ENCODE measurements at regions not wholly inside any gene's neighbourhood (a gene's known extent, or its start where the extent isn't known, plus 50 kb on each side); places are given as distances from the start of the nearest gene placed in this dataset.

DNA sequence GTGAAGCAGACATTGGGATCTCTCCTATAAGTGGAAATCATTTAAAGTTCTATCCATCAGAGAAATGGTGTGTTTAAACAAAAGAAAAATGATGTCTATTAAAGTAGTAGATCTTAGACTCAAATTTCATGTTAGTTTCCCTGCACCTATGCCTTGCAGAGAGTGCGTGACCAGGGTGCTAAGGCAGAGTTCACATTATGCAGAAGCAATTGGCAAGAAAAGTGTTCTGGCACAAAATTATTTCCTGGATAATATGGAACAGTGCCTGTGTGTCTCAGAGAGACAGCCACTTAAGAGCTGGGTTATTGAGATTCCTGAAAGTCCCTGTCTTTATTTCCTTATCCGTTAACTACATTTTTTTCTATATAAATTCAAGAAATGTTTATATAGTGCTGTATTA is 457.0 kb downstream of the CDH8 start:
- no peaks in the 10 kb centered on the region for H3K9me3 ChIP-seq
- H3K27me3 ChIP-seq, result no peaks in the 10 kb centered on the region
- no peak overlapping the region for H3K4me3 ChIP-seq
- H3K27ac ChIP-seq, result no peak overlapping the region
- no peaks in the 10 kb centered on the region for H3K4me1 ChIP-seq
- no peaks in the 10 kb centered on the region for H3K36me3 ChIP-seq
- DNase-seq (ENCODE audit: low spot score in 2 of 2), result no peak
- TF ChIP-seq, protein P1, sequence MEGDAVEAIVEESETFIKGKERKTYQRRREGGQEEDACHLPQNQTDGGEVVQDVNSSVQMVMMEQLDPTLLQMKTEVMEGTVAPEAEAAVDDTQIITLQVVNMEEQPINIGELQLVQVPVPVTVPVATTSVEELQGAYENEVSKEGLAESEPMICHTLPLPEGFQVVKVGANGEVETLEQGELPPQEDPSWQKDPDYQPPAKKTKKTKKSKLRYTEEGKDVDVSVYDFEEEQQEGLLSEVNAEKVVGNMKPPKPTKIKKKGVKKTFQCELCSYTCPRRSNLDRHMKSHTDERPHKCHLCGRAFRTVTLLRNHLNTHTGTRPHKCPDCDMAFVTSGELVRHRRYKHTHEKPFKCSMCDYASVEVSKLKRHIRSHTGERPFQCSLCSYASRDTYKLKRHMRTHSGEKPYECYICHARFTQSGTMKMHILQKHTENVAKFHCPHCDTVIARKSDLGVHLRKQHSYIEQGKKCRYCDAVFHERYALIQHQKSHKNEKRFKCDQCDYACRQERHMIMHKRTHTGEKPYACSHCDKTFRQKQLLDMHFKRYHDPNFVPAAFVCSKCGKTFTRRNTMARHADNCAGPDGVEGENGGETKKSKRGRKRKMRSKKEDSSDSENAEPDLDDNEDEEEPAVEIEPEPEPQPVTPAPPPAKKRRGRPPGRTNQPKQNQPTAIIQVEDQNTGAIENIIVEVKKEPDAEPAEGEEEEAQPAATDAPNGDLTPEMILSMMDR (IDR thresholded peaks at IDR 0.05), result no peak
- intact Hi-C loops (cut with DNase I), result no loop called here

DNA sequence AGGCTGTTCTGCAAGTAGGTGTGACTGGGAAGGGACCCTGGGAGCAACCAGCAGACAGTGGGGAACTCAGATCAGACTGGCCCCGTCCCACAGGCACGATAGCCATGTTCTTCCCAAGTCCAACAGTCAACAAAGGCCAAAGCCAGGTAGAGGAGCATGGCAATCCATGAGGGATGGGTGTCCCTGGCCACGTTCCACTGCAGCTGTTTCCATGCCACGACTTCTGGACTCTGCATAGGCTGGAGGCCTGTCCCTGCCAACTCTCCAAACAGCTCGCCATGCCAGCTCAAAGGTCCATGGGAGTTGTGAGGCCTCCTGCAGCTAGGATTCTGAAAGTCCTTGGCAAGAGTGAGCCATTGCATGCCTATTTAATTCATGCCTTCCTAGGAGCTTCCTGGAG is 459.8 kb downstream of the CDH8 start:
- Histone ChIP-seq H3K36me3 (no peaks in the 10 kb centered on the region), H3K27me3 (no peaks in the 10 kb centered on the region), H3K4me3 (no peak overlapping the region), H3K27ac (no peak overlapping the region), H3K4me1 (no peaks in the 10 kb centered on the region), H3K9me3 (no peaks in the 10 kb centered on the region)
- peak in 1 of 2 donors; percentile 61 for DNase-seq (ENCODE audit: low spot score in 2 of 2)
- TF ChIP-seq, protein P1 (IDR thresholded peaks at IDR 0.05), result no peak
- intact Hi-C loops (cut with DNase I), result no loop called here

DNA sequence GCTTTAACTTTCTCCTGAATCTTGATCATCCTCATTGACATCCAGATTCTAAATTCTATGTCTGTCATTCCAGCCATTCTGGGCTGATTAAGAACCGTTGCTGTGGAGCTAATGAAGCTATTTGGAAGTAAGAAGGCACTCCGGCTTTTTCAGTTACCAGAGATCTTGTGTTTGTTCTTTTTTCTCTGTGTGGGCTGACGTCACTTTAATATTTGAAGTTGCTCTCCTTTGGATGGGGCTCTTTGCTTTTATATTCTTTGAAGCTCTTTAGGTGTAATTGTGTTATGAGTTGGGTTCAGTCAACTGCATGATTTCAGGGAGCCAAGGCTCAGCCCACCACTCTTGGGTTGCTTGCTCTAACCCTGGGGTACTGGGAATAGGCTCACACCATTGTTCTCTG is 460.6 kb downstream of the CDH8 start:
- Histone ChIP-seq H3K27me3 (no peaks in the 10 kb centered on the region), H3K27ac (no peak overlapping the region), H3K36me3 (no peaks in the 10 kb centered on the region), H3K4me3 (no peak overlapping the region), H3K9me3 (no peaks in the 10 kb centered on the region), H3K4me1 (no peaks in the 10 kb centered on the region)
- TF ChIP-seq, protein P1 (IDR thresholded peaks at IDR 0.05), result no peak
- intact Hi-C loops (cut with DNase I), result no loop called here
- DNase-seq (ENCODE audit: low spot score in 2 of 2), result no peak

DNA sequence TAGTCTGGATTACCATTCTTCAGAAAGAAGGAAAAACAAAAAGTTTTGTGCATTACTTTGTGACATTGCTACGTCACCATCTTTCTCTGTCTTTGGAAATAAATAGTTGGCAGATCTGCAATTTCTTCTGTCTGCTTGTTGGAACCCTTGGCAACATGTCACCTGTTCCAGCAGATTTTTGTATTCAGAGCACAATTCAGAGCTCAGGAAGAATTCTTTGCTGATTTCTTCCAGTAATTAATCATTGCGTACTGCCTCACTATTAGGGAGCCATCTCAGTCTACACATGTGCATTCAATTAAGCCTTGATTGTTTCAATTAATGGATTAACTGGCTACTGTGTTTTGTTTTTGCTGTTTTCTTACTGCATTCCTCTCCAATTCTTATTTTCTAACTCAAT is 467.2 kb downstream of the CDH8 start:
- intact Hi-C loops (cut with DNase I), result no loop called here
- no peak for DNase-seq (ENCODE audit: low spot score in 2 of 2)
- Histone ChIP-seq H3K27ac (no peak overlapping the region), H3K4me3 (no peak overlapping the region), H3K9me3 (no peaks in the 10 kb centered on the region), H3K27me3 (no peaks in the 10 kb centered on the region), H3K36me3 (no peaks in the 10 kb centered on the region), H3K4me1 (no peaks in the 10 kb centered on the region)
- TF ChIP-seq, protein P1 (IDR thresholded peaks at IDR 0.05), result no peak

DNA sequence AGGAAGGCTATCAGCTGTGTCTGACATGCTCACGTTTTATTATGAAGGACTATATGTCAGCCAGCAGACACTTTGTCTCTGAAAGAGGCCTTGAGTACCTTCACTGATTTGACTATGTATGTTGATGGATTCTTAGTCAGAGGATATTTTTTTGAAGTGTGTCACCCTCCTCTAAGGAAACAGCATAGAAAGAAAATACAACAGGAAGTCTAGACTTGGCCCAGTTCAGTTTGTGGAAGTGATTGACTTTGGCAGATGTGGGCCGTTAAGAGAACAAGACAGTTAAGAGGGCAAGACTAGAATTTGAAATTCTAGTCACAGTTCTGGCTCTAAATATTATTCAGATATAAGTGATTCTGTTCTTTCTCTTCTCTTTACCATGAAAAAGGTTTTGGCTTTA is 471.5 kb downstream of the CDH8 start:
- no peak overlapping the region for H3K4me3 ChIP-seq
- no peaks in the 10 kb centered on the region for H3K27me3 ChIP-seq
- DNase-seq (ENCODE audit: low spot score in 2 of 2), result no peak
- intact Hi-C loops (cut with DNase I), result no loop called here
- no peaks in the 10 kb centered on the region for H3K36me3 ChIP-seq
- H3K9me3 ChIP-seq, result no peaks in the 10 kb centered on the region
- TF ChIP-seq, protein P1 (IDR thresholded peaks at IDR 0.05), result no peak
- H3K27ac ChIP-seq, result no peak overlapping the region
- no peaks in the 10 kb centered on the region for H3K4me1 ChIP-seq

DNA sequence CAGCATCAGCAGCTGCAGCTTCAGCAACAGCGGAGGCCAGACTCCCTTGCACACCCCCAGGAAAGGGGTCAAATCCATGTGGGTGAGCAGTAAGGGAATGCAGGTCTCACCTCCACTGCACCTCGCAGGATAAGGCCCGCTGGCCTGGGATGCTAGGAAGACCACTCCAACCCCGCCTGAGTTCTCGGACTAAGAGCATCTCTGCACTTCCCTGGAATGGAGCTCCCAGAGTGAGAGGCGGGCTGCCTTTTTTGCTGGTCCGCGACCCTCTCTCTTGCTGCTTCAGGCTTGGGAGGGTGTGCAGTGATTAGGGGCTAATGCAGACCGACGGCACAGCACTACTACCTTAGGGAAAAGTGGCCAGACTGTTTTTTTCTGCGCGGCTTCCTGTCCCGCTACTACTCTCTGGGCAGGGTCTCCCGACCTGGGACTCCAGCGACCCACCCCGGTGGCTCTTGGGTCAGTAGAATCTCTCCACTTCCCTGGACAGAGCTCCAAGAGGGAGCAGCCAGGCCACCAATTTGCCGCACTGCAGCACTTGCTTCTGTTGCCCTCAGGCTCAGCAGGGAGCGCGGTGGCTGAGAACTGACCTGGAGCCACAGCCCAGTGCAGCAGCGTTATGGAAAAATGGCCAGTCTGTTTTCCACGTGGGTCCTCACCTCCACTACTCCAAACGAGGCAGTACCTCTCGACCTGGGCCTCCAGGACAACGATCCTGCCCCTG is 480.4 kb downstream of the CDH8 start:
- no peak overlapping the region for H3K4me3 ChIP-seq
- TF ChIP-seq, protein P1 (IDR thresholded peaks at IDR 0.05), result no peak

More for the DNA sequence above, 480.4 kb downstream of the CDH8 start:
- intact Hi-C loops (cut with DNase I), result no loop called here
- no peaks in the 10 kb centered on the region for H3K9me3 ChIP-seq
- H3K27me3 ChIP-seq, result no peaks in the 10 kb centered on the region
- DNase-seq (ENCODE audit: low spot score in 2 of 2), result no peak
- H3K27ac ChIP-seq, result no peak overlapping the region
- H3K36me3 ChIP-seq, result no peaks in the 10 kb centered on the region
- no peaks in the 10 kb centered on the region for H3K4me1 ChIP-seq
